GM12875 (cell line): ENCODE measurements at regions not wholly inside any gene's neighbourhood (a gene's known extent, or its start where the extent isn't known, plus 50 kb on each side); places are given as distances from the start of the nearest gene placed in this dataset.
"Not testable (repeated sequence)": the region's sequence is repeated elsewhere in the genome, so short reads cannot be mapped to it uniquely, and the experiment has no call there.

Source experiments
- H3K4me3 ChIP-seq: one replicate; pipeline ENCODE4 v1.5.1; 2011; ENCODE audit warnings: low read depth, low read length, control low read depth
- CTCF ChIP-seq: IDR thresholded peaks from 2 replicates; pipeline ENCODE4 v1.5.1; 2011; ENCODE audit warnings: low read depth, mild to moderate bottlenecking, control low read depth, inconsistent platforms, low read length, moderate library complexity, borderline replicate concordance; ENCODE audit not compliant: insufficient read depth

GRCh38 chrX:110536816-110537215 is 178.2 kb downstream of the RTL9 start:
- H3K4me3 ChIP-seq, result no peak overlapping the region
- TF ChIP-seq CTCF, result no peak

- no peak for TF ChIP-seq CTCF
- no peak overlapping the region for H3K4me3 ChIP-seq
Observed at GRCh38 chrX:110541266-110541665, 182.6 kb downstream of the RTL9 start.

- not testable (repeated sequence) for H3K4me3 ChIP-seq
Observed at GRCh38 chrX:110550854-110551253, 192.2 kb downstream of the RTL9 start.

- no peak for TF ChIP-seq CTCF
- H3K4me3 ChIP-seq, result no peak overlapping the region
Observed at GRCh38 chrX:110557864-110558263, 199.2 kb downstream of the RTL9 start.

- TF ChIP-seq CTCF, result no peak
- no peak overlapping the region for H3K4me3 ChIP-seq
Observed at GRCh38 chrX:110558406-110558805, 199.8 kb downstream of the RTL9 start.

GRCh38 chrX:110561034-110561433 is 202.4 kb downstream of the RTL9 start:
- TF ChIP-seq CTCF, result no peak

GRCh38 chrX:110563282-110563681 is 204.6 kb downstream of the RTL9 start:
- TF ChIP-seq CTCF, result no peak
- H3K4me3 ChIP-seq, result no peak overlapping the region

More at GRCh38 chrX:110561034-110561433, 202.4 kb downstream of the RTL9 start:
- H3K4me3 ChIP-seq, result no peak overlapping the region

- TF ChIP-seq CTCF, result no peak
- H3K4me3 ChIP-seq, result no peak overlapping the region
Observed at GRCh38 chrX:110568441-110568840, 209.8 kb downstream of the RTL9 start.
